Loucy (cell line): ENCODE measurements at regions not wholly inside any gene's neighbourhood (a gene's known extent, or its start where the extent isn't known, plus 50 kb on each side); places are given as distances from the start of the nearest gene placed in this dataset.

ENCODE experiments used
- H2AFZ ChIP-seq: fragments of 200-600 bp; sonication (generic); 2 replicates; pipeline ENCODE4 v1.6.0; 2016; ENCODE audit warnings: antibody characterized with exemption, mild to moderate bottlenecking, low read length, moderate library complexity
- H3F3A ChIP-seq: fragments of 200-600 bp; 2 replicates; pipeline ENCODE4 v1.6.0; 2016; ENCODE audit warnings: antibody characterized with exemption, low read depth, mild to moderate bottlenecking
- H3K27me3 ChIP-seq: fragments of 200-600 bp; sonication (generic); 2 replicates; pipeline ENCODE4 v1.6.1; 2014; ENCODE audit warnings: low read length, mild to moderate bottlenecking; ENCODE audit not compliant: insufficient read depth, poor library complexity, severe bottlenecking
- H3K36me3 ChIP-seq: fragments of 200-600 bp; sonication (generic); 2 replicates; pipeline ENCODE4 v1.6.1; 2016; ENCODE audit warnings: low read length; ENCODE audit not compliant: insufficient read depth
- H3K4me1 ChIP-seq: fragments of 200-600 bp; sonication (generic); 2 replicates; pipeline ENCODE4 v1.5.1; 2014; ENCODE audit warnings: low read length, mild to moderate bottlenecking; ENCODE audit not compliant: insufficient read depth, poor library complexity, severe bottlenecking
- H3K4me2 ChIP-seq: fragments of 200-600 bp; sonication (generic); 2 replicates; pipeline ENCODE4 v1.6.0; 2014; ENCODE audit warnings: antibody characterized with exemption, low read length, low read depth, mild to moderate bottlenecking; ENCODE audit not compliant: poor library complexity, severe bottlenecking
- H3K4me3 ChIP-seq: fragments of 200-600 bp; sonication (generic); 2 replicates; pipeline ENCODE4 v1.5.1; 2014; ENCODE audit warnings: low read length, mild to moderate bottlenecking, mixed read lengths; ENCODE audit not compliant: poor library complexity, severe bottlenecking
- H3K79me2 ChIP-seq: fragments of 200-600 bp; sonication (generic); 2 replicates; pipeline ENCODE4 v1.6.1; 2014; ENCODE audit warnings: low read length; ENCODE audit not compliant: insufficient read depth
- H3K9ac ChIP-seq: fragments of 200-600 bp; sonication (generic); 2 replicates; pipeline ENCODE4 v1.6.0; 2014; ENCODE audit warnings: mild to moderate bottlenecking, low read depth, low read length, moderate library complexity; ENCODE audit not compliant: poor library complexity, severe bottlenecking
- H3K9me2 ChIP-seq: fragments of 200-600 bp; sonication (generic); replicated peaks from 2 replicates; pipeline ENCODE4 v1.6.1; 2016; ENCODE audit warnings: low read depth, low read length, mixed read lengths
- H3K9me3 ChIP-seq: fragments of 200-600 bp; sonication (generic); 2 replicates; pipeline ENCODE4 v1.6.1; 2014; ENCODE audit warnings: mild to moderate bottlenecking, antibody characterized with exemption, low read length, low read depth; ENCODE audit not compliant: insufficient read depth
- H4K20me1 ChIP-seq: fragments of 200-600 bp; sonication (generic); 2 replicates; pipeline ENCODE4 v1.6.0; 2014; ENCODE audit warnings: antibody characterized with exemption, low read length, mild to moderate bottlenecking; ENCODE audit not compliant: insufficient read depth, poor library complexity, severe bottlenecking
- EZH2phosphoT487 ChIP-seq: fragments of 200-600 bp; IDR thresholded peaks from 2 replicates; pipeline ENCODE4 v1.6.1; 2018; ENCODE audit warnings: antibody characterized with exemption, mild to moderate bottlenecking, moderate library complexity, borderline replicate concordance
- TF ChIP-seq, protein P1 (sequence below): fragments of 200-600 bp; sonication (generic); conservative IDR thresholded peaks from 2 replicates; pipeline ENCODE4 v1.5.1; 2014; ENCODE audit warnings: mild to moderate bottlenecking, antibody characterized with exemption, low read length

DNA sequence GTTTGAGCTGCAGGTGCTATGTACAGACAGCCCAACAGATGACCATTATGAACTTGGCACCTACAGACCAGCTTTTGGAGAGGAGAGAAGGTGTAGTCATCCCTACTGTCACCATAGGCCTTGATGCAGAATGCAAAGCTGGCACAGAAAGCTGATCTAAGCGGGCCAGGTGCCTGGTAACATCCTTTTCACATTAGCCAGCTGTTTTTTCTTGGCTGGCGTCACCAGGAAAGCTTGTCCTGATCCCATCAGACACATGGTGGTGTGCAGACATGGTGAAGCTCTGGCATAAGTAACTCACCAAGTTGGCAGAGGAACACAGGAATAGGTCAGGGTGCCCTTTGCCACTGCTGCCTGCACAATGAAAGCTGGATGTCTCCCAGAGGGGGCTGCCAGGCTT, 97.2 kb upstream of the MB21D2 start:
- Histone ChIP-seq H3K4me1 (no peaks in the 10 kb centered on the region), H4K20me1 (no peaks in the 10 kb centered on the region), H3K9me2 (no peaks in the 10 kb centered on the region), H3F3A (no peaks in the 10 kb centered on the region), H3K9ac (no peak overlapping the region), H3K27me3 (no peaks in the 10 kb centered on the region), H2AFZ (no peak overlapping the region), H3K4me3 (no peak overlapping the region), H3K36me3 (no peaks in the 10 kb centered on the region), H3K4me2 (no peak overlapping the region), H3K9me3 (no peaks in the 10 kb centered on the region), H3K79me2 (no peaks in the 10 kb centered on the region)
- TF ChIP-seq EZH2phosphoT487: no peak
- TF ChIP-seq, protein P1, sequence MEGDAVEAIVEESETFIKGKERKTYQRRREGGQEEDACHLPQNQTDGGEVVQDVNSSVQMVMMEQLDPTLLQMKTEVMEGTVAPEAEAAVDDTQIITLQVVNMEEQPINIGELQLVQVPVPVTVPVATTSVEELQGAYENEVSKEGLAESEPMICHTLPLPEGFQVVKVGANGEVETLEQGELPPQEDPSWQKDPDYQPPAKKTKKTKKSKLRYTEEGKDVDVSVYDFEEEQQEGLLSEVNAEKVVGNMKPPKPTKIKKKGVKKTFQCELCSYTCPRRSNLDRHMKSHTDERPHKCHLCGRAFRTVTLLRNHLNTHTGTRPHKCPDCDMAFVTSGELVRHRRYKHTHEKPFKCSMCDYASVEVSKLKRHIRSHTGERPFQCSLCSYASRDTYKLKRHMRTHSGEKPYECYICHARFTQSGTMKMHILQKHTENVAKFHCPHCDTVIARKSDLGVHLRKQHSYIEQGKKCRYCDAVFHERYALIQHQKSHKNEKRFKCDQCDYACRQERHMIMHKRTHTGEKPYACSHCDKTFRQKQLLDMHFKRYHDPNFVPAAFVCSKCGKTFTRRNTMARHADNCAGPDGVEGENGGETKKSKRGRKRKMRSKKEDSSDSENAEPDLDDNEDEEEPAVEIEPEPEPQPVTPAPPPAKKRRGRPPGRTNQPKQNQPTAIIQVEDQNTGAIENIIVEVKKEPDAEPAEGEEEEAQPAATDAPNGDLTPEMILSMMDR: no peak

DNA sequence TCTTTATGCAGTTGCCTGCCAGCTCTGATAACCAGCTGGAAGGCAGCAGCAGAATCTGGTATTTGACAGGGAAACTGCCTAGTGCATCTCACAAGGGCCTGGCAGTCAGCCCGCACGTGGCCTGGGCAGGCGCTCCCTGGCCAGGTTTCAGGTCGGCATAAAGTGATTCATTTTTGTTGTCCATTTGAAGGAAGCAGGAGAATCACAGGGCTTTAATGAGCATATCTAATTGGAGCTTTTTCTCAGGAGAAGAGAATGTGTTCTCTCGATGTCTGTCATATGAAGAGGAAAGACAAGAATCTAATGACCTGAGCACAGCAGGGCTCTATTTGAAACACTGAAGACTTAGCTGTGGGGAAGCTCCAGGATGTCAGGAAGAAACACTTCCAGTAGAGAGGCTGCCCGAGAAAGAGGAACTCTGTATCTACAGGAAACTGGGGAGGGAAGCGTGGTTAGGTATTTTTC, 98.8 kb upstream of the MB21D2 start:
- no peak for TF ChIP-seq EZH2phosphoT487
- TF ChIP-seq, protein P1: no peak
- Histone ChIP-seq H4K20me1 (no peaks in the 10 kb centered on the region), H3F3A (no peaks in the 10 kb centered on the region), H3K9me2 (no peaks in the 10 kb centered on the region), H3K27me3 (no peaks in the 10 kb centered on the region), H3K36me3 (no peaks in the 10 kb centered on the region), H3K79me2 (no peaks in the 10 kb centered on the region), H2AFZ (no peak overlapping the region), H3K9me3 (no peaks in the 10 kb centered on the region), H3K9ac (no peak overlapping the region), H3K4me3 (no peak overlapping the region), H3K4me1 (no peaks in the 10 kb centered on the region), H3K4me2 (no peak overlapping the region)

DNA sequence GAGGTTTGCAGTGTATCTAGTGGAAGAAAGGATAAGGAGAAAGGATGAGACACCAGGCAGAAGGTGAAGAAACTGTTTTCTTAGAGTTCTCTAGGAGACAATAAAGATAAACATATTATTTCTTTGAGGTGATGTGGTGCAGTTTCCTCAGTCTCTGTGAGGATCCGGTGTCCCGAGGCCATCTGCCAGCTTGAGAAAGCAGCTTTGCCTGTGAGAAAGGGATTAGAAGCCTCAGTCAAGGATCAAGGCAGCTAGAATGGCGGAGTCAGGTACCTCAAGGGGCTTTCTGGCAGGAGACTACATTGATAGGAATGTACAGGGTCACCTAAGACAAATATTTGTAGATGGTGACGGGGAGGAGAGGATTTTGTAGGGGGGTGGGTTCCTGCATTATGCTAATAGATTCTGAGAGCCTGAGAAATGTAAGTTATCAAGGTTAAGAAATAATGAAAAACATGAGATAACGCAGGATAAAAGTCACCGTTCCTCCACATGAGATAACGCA, 103.9 kb upstream of the MB21D2 start:
- no peaks in the 10 kb centered on the region for H3K9me3 ChIP-seq
- no peak overlapping the region for H3K4me3 ChIP-seq
- no peaks in the 10 kb centered on the region for H3K9me2 ChIP-seq
- no peaks in the 10 kb centered on the region for H3K4me1 ChIP-seq
- H3K27me3 ChIP-seq: no peaks in the 10 kb centered on the region
- no peak for TF ChIP-seq EZH2phosphoT487
- TF ChIP-seq, protein P1: no peak
- H3K36me3 ChIP-seq: no peaks in the 10 kb centered on the region
- no peak overlapping the region for H3K9ac ChIP-seq
- H3F3A ChIP-seq: no peaks in the 10 kb centered on the region
- no peaks in the 10 kb centered on the region for H3K79me2 ChIP-seq
- H3K4me2 ChIP-seq: no peak overlapping the region
- no peaks in the 10 kb centered on the region for H4K20me1 ChIP-seq
- no peak overlapping the region for H2AFZ ChIP-seq
